ENCODE measurements at regions not wholly inside any gene's neighbourhood (a gene's known extent, or its start where the extent isn't known, plus 50 kb on each side); places are given as distances from the start of the nearest gene placed in this dataset.

DNA sequence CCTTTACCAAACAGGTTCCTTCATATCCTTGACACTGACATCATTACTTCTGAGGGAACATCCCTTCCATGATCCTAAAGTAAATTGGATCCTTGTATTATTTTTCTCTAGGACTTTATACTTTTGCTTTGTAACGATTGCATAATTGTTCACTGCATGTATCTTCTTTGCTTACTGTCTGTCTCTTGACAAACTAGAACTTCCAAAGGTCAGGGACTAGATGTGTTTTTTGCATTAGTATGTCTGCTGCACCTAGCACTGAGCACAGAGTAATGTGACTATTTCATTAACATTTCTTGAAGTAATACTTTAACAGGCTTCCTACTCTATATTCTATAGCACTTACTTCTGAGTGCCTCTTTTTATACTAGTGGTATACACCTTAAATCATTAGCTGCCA is 976.6 kb upstream of the SORCS1 start:
- DNase-seq = no peak

DNA sequence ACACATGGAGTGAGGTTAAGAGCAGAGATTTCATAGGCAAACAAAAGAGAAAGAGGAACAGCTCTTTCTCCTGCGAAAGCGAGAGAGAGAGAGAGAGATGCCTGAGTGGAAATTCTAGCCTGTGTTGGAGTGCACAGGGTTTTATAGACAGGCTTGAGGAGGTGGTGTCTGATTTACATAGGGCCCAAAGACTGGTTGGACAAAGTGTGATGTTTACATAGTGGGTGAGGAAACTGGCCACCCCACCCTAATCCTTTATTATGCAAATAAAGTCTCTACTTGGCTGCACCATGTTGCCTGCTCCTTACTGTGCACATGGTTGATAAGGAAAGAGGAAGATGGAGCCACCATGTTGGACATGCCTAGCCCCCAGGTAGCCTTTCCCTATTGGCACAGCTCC is 967.8 kb upstream of the SORCS1 start:
- DNase-seq = no peak

DNA sequence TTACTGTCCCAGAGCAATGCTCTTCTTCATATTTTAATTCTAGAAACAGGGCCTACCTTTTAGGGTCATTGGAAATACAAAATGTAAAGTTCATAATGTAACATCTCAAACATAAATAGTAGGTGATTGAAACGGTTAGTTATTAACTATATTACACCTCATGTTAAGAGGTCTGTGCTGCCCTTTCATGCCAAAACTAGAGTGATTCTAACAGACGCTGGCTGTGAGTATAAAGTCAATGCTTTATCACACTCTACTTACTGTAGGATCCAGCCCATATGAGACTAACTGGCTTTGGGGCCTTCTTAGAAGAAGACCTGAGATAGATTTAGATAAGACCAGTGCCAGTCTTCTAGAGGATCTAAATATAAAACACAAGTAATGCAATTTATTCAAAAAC is 966.1 kb upstream of the SORCS1 start:
- DNase-seq = no peak

- no peak for DNase-seq
Measured at GRCh38 chr10:108112218-108112617, 947.7 kb upstream of the SORCS1 start.

- no peak for DNase-seq
Measured at GRCh38 chr10:108104551-108105156, 940.1 kb upstream of the SORCS1 start.

- no peak for DNase-seq
Measured at GRCh38 chr10:108097258-108097657, 932.8 kb upstream of the SORCS1 start.

DNA sequence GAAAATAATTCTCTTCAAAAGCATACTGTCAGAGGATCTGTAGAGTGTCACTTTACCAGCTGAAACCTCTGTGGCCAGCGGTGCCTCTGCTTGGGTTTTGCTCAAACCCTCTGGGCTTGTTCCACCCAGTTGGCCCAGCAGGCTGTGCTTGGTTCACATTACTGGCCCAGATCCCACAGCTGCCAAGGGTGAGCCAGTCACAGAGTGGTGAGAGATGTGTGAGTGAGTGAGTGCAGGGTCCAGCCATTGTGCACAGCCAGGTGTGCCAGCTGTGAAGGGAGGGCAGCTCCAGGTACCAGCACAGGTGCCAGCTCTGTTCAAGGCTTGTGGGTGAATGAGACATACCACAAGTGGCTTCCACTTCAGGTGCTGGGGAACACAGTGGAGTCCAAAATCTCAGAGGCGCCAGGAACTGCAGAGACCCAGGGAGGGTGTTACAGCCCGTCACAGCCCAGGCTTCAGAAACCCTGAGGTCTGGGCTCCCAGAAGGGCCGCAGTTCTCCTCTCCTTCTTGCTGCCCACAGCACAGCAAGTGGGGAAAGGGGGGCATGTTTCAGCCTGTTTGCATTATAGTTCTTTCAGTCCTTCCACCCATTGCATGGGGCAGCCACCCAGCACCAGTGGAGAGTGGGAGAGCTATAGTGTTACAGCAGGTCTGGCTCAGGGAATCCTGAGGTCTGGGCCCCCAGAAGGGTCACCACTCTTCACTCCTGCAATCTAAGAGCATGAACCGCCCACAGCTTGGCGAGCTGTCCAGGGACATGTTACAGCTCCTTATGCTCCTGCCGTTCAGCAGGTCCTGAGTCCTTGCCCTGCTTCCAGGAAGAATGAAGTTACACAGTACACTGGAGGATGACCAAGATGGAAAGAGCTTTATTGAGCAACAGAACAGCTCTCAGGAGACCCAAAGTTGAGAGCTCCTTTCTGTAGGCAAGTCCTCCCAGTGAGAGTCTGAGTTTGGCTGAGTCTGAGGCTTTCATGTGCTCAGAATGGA is 931.7 kb upstream of the SORCS1 start:
- no peak for DNase-seq

DNA sequence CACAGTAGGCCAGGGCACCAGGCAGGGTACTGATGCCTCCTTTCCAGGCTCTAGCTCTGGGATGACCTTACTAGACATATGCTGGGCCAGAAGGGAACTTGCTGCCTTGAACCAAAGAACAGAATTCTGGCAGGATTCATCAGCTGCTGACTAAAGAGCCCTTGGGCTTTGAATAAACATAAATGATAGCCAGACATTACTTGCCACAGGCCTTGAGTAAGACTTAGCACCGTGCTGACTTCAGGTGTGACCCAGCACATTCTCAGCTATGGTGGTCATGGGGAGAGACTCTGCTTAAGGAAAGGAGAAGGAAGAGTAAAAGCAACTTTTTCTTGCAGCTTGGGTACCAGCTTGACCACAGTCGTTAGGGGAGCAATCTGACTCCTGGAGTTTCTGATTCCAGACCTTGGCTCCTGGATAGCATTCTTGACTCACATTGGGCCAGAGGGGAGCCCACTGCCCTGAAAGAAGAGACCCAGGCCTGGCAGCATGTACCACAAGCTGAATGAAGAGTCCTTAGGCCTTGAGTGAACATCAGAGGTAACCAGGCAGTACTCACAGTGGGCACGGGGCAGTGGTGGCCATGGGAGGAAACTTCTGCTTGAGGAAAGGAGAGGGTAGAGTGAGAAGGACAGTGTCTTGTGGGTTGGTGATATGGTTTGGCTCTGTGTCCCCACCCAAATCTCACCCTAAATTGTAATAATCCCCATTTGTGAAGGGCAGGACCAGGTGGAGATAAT is 926.1 kb upstream of the SORCS1 start:
- DNase-seq = no peak

GRCh38 chr10:108086502-108086901 is 922.0 kb upstream of the SORCS1 start:
- no peak for DNase-seq

DNA sequence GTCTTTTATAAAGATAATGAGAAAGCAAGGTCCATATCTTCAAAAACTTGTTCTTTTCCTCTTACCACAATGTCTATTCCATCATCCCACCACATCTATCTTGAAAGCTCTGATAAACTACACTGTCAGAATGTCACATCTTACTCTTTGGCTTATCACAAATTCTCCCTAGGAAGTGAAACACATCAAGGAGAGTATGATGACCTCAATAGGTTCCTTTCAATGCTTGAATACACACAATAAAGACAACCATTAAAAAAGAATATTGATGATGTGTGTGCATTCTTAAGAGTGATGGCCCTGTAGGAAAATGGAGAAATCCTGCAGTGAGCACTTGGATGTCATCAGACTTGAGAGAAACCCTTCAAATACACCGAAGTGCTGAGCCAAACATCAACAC is 918.1 kb upstream of the SORCS1 start:
- DNase-seq = no peak

GRCh38 chr10:108078263-108078662 is 913.8 kb upstream of the SORCS1 start:
- DNase-seq = no peak

GRCh38 chr10:108072466-108072865 is 908.0 kb upstream of the SORCS1 start:
- DNase-seq = no peak

DNA sequence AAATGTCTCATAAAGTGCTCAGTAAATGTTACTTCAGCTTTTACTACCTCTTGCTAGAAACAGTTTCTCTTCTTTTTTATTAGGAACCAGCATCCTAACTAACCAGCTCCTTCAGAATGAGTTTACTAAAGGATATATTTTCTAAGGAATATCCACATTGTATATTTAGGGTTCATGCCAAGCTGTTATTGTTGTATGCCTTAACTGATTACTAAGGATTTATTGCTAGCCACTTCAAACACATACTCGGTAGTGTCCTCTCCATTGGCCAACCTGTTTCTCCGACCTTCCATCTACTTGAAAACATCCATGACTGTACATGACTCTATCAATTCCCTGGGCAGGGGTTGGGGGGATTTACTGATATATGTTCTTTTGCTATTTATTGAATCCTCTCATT is 906.3 kb upstream of the SORCS1 start:
- no peak for DNase-seq

- DNase-seq = no peak
Measured at GRCh38 chr10:108069096-108069495, 904.6 kb upstream of the SORCS1 start.

DNA sequence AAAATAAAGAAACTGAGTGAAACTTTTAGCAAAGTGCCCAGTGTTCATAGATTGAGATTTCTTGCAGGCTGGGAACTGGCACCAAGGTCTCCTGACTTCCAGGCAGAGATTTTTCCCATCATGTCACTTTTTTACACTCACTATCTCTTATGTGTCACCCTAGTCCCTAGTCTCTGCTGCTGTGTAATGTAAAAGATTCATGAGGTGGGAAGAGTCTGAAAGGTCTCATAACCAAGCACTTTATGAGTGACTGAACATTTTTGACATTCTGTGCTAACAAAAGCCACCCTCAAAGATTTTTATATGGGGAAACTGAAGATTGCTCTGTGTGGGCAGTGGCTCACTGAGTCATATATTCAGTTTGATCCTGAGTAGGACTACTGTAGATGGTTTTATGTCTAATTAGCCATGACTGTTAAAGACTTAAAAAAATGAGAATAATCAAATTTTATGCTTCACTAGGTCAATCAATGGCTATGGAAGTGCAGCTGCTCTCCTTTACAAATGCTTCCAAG is 900.3 kb upstream of the SORCS1 start:
- DNase-seq = no peak

GRCh38 chr10:108060246-108060645 is 895.7 kb upstream of the SORCS1 start:
- DNase-seq = no peak

- no peak for DNase-seq
Measured at GRCh38 chr10:108055506-108055905, 891.0 kb upstream of the SORCS1 start.

DNA sequence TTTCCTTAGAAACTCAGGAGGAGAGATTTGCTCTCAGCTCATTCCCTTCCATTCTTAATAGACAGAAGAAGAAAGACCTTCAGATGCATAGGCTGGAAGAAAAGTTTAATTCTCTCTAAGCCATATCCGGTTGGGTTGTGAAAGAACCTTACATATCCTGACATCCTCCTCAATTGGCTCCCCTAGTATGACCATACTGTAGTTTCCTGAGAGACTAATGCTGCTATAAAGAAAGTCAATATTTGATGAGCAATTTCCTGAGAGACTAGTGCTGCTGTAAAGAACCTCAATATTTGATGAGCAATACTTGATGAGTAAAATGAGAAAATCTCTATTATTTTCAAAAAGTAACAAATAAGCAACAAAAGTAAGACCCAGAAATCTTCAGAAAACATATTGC is 888.5 kb upstream of the SORCS1 start:
- no peak for DNase-seq

DNA sequence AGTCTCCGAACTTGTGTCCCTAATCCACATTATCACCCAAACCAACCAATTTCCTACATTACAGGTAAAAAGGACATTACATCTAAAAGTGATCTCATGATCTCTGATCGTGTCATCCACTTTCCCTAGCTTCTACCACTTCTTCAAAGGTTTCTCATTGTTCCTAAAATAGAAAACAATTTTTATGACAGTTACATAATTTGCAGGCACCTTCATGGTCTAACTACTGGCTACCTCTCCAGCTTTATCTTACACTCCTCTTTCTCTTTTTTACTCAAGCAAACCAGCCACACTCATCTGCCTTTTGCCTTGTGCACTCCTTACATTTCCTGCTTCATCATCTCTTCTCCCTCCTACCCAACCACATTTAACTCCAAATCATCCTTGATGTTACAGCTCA is 886.7 kb upstream of the SORCS1 start:
- DNase-seq = no peak

DNA sequence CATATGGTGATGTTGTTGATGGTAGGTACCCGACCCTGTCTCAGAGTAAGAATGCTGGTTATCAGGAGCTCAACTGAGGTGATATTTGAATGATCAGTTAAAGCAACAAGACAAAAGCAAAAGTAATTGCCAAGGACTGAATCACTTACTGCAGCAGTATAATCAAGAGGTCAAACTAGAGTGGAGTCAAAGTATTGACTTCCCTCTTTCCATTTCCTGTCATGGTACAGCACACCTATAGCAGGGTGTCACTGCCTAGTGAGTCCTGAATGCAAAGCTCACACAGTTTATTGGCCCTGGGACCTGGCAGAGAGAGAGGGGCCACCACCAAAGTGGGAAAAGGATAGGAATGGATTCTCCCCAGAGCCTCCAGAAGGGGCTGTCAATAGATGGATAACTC is 886.1 kb upstream of the SORCS1 start:
- DNase-seq = no peak

- no peak for DNase-seq
Measured at GRCh38 chr10:108049668-108050067, 885.2 kb upstream of the SORCS1 start.

DNA sequence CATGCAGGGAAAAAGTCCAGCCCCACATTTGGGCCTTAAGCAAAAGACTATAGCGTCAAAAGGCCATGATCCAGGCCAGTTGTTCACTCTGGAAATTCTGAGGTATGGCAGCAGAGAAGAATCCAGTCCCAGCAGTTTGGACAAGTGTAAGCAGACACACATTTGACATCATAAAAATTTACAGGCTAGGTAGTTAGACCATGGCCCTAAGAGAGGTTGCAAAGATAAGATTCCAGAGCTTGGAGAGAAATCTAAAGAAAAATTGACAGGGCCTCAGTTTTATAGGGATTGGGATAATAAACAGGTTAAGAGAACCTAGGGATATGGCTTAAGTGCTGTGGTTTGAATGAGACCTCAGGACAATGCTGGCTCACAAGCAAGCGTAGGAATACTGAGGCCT is 884.4 kb upstream of the SORCS1 start:
- DNase-seq = no peak

DNA sequence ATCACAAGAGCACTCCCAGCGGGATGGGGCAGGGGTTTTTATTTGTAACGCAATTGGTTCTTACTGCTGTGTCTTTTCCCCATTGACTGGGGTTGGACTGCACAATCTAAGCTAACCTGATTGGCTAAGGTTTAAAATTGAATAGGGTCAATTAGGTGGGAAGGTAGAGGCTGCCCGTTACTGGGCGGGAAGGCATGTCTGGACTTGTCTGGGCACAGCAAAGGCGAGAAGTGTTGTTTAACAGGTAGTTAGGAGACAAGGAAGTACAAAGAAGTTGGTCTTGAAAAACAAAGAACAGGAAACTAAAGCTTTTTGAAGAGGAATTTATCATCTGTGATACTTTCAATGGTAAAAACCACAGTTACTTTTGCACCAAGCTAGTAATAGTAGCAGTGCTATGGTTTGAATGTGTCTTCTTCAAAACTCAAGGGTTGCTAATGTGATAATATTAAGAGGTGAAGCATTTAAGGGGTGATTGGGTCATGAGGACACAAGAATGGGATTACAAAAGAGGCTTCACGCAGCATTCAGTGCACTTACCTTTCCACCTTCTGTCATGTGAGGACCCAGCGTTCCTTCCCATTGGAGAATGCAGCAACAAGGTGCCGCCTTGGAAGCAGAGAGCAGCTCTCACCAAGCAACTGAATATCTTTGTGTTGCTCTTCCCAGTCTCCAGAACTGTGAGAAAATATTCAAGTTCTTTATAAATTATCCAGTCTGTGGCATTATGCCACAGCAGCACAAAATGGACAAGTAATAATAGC is 875.5 kb upstream of the SORCS1 start:
- DNase-seq = no peak

Data from femur (tissue), 1 donor.